ENCODE measurements at regions not wholly inside any gene's neighbourhood (a gene's known extent, or its start where the extent isn't known, plus 50 kb on each side); places are given as distances from the start of the nearest gene placed in this dataset.

- TF ChIP-seq CTCF (IDR thresholded peaks at IDR 0.05) = no peak
- no peak for TF ChIP-seq POLR2A (IDR thresholded peaks at IDR 0.05)
Observed at GRCh38 chr14:66141733-66142132, 344.4 kb upstream of the CCDC196 start.

All from thyroid gland (tissue), 4 donors.